Prostate gland (tissue), 2 donors: ENCODE measurements at regions not wholly inside any gene's neighbourhood (a gene's known extent, or its start where the extent isn't known, plus 50 kb on each side); places are given as distances from the start of the nearest gene placed in this dataset.

Source experiments
- DNase-seq: peaks from one replicate; pipeline ENCODE4 v3.0.0-alpha.2; 2019; ENCODE audit warnings: low spot score
- H3K27ac ChIP-seq, 2 donors: fragments of 200-600 bp; sonication (generic); 2 replicates each; pipeline ENCODE4 v1.5.1; 2017 to 2019
- H3K27me3 ChIP-seq: fragments of 200-600 bp; sonication (generic); replicated peaks from 2 replicates; pipeline ENCODE4 v1.5.1; 2019; ENCODE audit not compliant: insufficient read depth
- H3K36me3 ChIP-seq, 2 donors: fragments of 200-600 bp; sonication (generic); 1 replicate in 1 of 2; 2 replicates in 1 of 2; pipeline versions ENCODE4 v1.5.1 to v1.8.1; 2017 to 2019
- H3K4me1 ChIP-seq: fragments of 200-600 bp; sonication (generic); replicated peaks from 2 replicates; pipeline ENCODE4 v1.5.1; 2019
- H3K4me3 ChIP-seq, 2 donors: fragments of 200-600 bp; sonication (generic); 2 replicates each; pipeline ENCODE4 v1.5.1; 2017 to 2019
- H3K9me3 ChIP-seq: fragments of 200-600 bp; sonication (generic); 2 replicates; pipeline ENCODE4 v1.5.1; 2017
- POLR2A ChIP-seq: fragments of 450-650 bp; IDR thresholded peaks from one replicate; pipeline ENCODE4 v1.6.1; 2016; ENCODE audit warnings: antibody characterized with exemption, mild to moderate bottlenecking
- POLR2AphosphoS5 ChIP-seq: sonication (generic); formaldehyde crosslinking; IDR thresholded peaks from one replicate; pipeline ENCODE4 v1.6.1; 2017; ENCODE audit warnings: antibody characterized with exemption
- WGBS: methylation state at CpG from one replicate; pipeline ENCODE4 v1.1.5; 2018; 5-methylcytosine and 5-hydroxymethylcytosine counted together
- intact Hi-C: fragments of 100-400 bp; cut with DNase I; formaldehyde crosslinking; loops from one replicate; pipeline ENCODE4 v1.14.2; 2022
- TF ChIP-seq, protein P1 (sequence below), 4 experiments: fragments of 200-600 bp in 2 of 4; fragments of 450-650 bp in 2 of 4; sonication (generic) in 2 of 4; IDR thresholded peaks; 1 replicate in 3 of 4; 2 replicates in 1 of 4; pipeline ENCODE4 v1.5.1; 2016 to 2019; ENCODE audit warnings: antibody characterized with exemption in 4 of 4, mild to moderate bottlenecking in 2 of 4, moderate library complexity in 2 of 4

DNA sequence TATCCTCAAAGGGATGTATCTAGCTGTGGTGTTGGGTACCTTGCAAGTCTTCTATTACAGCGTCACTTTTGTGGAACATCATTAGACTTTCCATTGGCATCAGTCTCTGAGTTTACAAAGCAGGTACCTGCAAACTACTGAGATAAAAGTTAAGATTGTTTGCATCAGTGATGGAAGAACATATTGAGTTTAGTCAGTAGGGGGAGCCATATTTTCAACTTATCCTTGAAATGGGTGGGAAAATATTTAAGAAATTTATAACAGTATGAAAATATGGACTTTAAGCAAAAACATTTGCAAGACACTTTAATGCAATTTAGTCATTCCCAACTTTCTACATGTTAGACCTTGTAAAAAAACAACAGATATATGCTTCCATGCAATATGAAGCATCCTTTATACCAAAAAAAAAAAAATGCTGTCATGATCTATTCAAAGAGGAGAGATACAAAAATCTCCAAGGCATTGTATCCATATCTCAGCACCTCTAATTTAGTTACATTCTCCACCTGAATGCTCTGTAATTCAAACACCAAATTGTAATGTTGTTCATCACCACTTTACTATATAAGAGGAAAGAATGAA is 98.6 kb upstream of the ADAMTS19 start:
- Histone ChIP-seq H3K27ac (no peak overlapping the region), H3K27me3 (no peaks in the 10 kb centered on the region), H3K9me3 (no peaks in the 10 kb centered on the region), H3K4me3 (no peak overlapping the region), H3K36me3 (no peaks in the 10 kb centered on the region), H3K4me1 (no peaks in the 10 kb centered on the region)
- WGBS, result 83% methylated on average over 1 of the region's 1 CpG
- DNase-seq, result no peak
- no peak for TF ChIP-seq POLR2A
- no peak for TF ChIP-seq POLR2AphosphoS5
- TF ChIP-seq, protein P1, sequence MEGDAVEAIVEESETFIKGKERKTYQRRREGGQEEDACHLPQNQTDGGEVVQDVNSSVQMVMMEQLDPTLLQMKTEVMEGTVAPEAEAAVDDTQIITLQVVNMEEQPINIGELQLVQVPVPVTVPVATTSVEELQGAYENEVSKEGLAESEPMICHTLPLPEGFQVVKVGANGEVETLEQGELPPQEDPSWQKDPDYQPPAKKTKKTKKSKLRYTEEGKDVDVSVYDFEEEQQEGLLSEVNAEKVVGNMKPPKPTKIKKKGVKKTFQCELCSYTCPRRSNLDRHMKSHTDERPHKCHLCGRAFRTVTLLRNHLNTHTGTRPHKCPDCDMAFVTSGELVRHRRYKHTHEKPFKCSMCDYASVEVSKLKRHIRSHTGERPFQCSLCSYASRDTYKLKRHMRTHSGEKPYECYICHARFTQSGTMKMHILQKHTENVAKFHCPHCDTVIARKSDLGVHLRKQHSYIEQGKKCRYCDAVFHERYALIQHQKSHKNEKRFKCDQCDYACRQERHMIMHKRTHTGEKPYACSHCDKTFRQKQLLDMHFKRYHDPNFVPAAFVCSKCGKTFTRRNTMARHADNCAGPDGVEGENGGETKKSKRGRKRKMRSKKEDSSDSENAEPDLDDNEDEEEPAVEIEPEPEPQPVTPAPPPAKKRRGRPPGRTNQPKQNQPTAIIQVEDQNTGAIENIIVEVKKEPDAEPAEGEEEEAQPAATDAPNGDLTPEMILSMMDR (IDR thresholded peaks at IDR 0.05), result no peak
- intact Hi-C loops, result no loop called here

DNA sequence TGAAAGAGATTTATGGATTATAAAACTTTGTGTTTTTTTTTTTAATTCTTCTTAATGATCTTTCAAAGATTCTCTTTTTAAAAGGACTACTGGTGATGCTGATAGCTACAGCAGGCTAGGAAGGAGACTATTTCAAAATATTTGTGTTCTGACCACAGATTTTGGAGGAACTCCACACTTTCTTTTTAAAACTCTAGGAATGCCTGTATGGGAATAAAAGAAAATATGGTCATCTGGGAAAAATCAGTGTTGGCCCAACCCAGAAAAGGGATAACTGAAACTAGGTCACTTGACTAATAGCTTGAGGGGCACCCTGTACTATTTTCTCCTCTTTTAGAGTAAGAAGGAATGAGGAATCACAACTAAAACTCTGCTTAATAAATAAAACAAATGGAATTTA is 97.6 kb upstream of the ADAMTS19 start:
- Histone ChIP-seq H3K27me3 (no peaks in the 10 kb centered on the region), H3K4me1 (no peaks in the 10 kb centered on the region), H3K9me3 (no peaks in the 10 kb centered on the region), H3K36me3 (no peaks in the 10 kb centered on the region), H3K27ac (no peak overlapping the region), H3K4me3 (no peak overlapping the region)
- intact Hi-C loops, result no loop called here
- TF ChIP-seq POLR2A, result no peak
- TF ChIP-seq POLR2AphosphoS5, result no peak
- TF ChIP-seq, protein P1 (IDR thresholded peaks at IDR 0.05), result no peak
- no peak for DNase-seq

DNA sequence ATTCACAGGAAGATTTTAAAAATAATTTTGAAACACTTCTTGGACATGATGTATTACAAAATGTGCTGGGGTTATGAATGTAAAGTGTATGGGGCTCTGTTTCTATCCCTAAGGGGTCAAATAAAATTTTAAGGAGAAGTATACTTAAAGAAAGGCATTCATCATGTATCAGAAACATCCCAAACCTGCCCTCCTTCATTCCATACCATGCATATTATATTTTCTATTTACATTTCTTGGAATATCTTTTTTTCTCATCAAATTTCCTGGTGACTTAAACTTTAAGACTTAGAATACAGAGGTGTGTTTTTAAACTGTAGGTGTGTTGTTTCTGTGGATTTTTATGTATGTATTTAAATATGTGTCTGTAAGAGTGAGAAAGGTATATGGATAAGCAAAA is 96.1 kb upstream of the ADAMTS19 start:
- no peak overlapping the region for H3K4me3 ChIP-seq
- H3K9me3 ChIP-seq, result no peaks in the 10 kb centered on the region
- H3K36me3 ChIP-seq, result no peaks in the 10 kb centered on the region
- TF ChIP-seq POLR2A (no peak), POLR2AphosphoS5 (no peak)
- TF ChIP-seq, protein P1 (IDR thresholded peaks at IDR 0.05), result no peak
- H3K27ac ChIP-seq, result no peak overlapping the region
- no peaks in the 10 kb centered on the region for H3K27me3 ChIP-seq
- DNase-seq, result no peak
- H3K4me1 ChIP-seq, result no peaks in the 10 kb centered on the region
- intact Hi-C loops, result no loop called here

DNA sequence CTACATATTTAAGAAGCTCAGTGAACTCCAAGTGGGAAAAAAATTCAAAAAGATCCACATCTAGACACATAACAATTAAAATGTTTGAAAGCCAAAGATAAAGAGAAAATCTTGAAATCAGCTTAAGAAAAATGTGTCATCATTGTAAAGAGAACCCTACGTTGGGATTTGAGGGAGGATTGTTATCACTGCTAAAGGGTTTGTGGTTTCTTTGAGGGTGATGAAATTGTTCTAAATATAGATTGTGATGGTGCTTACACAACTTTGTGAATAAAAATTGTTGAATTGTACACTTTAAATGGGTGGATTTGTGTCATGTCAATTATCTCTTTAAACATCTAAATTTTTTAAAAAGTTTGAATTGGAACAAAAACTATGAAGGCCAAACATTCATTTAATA is 92.2 kb upstream of the ADAMTS19 start:
- TF ChIP-seq POLR2A (no peak), POLR2AphosphoS5 (no peak)
- TF ChIP-seq, protein P1 (IDR thresholded peaks at IDR 0.05), result no peak
- 15% methylated on average over 1 of the region's 1 CpG for WGBS
- intact Hi-C loops, result no loop called here

DNA sequence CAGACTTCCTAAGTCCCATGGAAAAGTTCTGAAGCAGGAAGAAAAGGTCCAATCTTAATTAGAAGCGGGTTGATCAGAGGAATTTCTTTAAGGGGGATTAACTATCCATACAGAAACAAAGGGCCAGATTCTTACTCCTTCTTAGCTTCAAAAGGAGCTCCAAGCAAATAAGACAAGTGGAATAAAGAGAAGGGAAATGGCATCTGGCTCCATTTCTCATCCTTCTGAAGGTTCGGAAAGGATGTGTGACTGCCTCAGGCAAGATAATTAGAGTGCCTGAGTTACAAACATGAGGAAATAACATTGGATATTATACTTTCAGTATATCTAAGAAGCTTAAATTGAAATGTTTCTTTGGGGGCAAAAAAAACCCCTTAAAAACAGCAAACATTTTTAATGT is 88.1 kb upstream of the ADAMTS19 start:
- no peak for DNase-seq
- WGBS, result 59% methylated on average over 2 of the region's 2 CpGs

More for the DNA sequence above, 92.2 kb upstream of the ADAMTS19 start:
- Histone ChIP-seq H3K36me3 (no peaks in the 10 kb centered on the region), H3K4me1 (no peaks in the 10 kb centered on the region), H3K27ac (no peak overlapping the region), H3K9me3 (no peaks in the 10 kb centered on the region), H3K27me3 (no peaks in the 10 kb centered on the region), H3K4me3 (no peak overlapping the region)
- DNase-seq, result no peak

More for the DNA sequence above, 88.1 kb upstream of the ADAMTS19 start:
- Histone ChIP-seq H3K36me3 (no peaks in the 10 kb centered on the region), H3K27me3 (no peaks in the 10 kb centered on the region), H3K4me3 (no peak overlapping the region), H3K27ac (no peak overlapping the region), H3K9me3 (no peaks in the 10 kb centered on the region), H3K4me1 (no peaks in the 10 kb centered on the region)
- intact Hi-C loops, result no loop called here
- TF ChIP-seq POLR2AphosphoS5 (no peak), POLR2A (no peak)
- TF ChIP-seq, protein P1 (IDR thresholded peaks at IDR 0.05), result no peak
